ENCODE measurements at regions not wholly inside any gene's neighbourhood (a gene's known extent, or its start where the extent isn't known, plus 50 kb on each side); places are given as distances from the start of the nearest gene placed in this dataset.

DNA sequence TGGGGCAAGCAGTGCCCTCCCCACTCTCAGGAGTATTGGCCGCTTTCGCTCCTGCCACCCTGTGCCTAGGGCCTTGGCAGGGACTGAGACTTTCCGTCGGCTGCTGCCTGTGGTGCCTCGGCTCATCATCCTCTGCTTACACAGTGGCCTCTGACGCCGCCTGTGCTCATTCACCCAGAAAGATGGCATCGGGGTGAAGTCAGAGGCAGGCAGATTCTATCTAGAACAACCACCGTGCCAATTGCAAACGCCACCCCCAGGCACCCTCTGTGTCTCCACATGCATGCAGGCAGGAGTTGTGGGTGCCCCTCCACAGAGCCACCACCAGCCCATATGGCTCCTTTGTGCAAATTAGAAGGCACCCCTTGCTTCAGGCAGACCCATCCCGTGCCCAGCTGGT is 154.2 kb upstream of the GSE1 start:
- TF ChIP-seq, protein P1, sequence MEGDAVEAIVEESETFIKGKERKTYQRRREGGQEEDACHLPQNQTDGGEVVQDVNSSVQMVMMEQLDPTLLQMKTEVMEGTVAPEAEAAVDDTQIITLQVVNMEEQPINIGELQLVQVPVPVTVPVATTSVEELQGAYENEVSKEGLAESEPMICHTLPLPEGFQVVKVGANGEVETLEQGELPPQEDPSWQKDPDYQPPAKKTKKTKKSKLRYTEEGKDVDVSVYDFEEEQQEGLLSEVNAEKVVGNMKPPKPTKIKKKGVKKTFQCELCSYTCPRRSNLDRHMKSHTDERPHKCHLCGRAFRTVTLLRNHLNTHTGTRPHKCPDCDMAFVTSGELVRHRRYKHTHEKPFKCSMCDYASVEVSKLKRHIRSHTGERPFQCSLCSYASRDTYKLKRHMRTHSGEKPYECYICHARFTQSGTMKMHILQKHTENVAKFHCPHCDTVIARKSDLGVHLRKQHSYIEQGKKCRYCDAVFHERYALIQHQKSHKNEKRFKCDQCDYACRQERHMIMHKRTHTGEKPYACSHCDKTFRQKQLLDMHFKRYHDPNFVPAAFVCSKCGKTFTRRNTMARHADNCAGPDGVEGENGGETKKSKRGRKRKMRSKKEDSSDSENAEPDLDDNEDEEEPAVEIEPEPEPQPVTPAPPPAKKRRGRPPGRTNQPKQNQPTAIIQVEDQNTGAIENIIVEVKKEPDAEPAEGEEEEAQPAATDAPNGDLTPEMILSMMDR (IDR thresholded peaks at IDR 0.05): no peak
- TF ChIP-seq POLR2A (IDR thresholded peaks at IDR 0.05): no peak
